Activated naive CD8-positive, alpha-beta T cell treated with anti-CD3 and anti-CD28 coated beads for 36 hours (primary cell): ENCODE measurements at regions not wholly inside any gene's neighbourhood (a gene's known extent, or its start where the extent isn't known, plus 50 kb on each side); places are given as distances from the start of the nearest gene placed in this dataset.

Experiments
- DNase-seq: peaks from one replicate; pipeline ENCODE4 v3.0.0; 2021
- H3K27ac Mint-ChIP-seq: one replicate; pipeline ENCODE4 v1.8.0; 2022; ENCODE audit warnings: mild to moderate bottlenecking, moderate library complexity, mixed read lengths
- H3K27me3 Mint-ChIP-seq: one replicate; pipeline ENCODE4 v1.8.0; 2022; ENCODE audit warnings: mild to moderate bottlenecking, mixed read lengths
- H3K36me3 Mint-ChIP-seq: one replicate; pipeline ENCODE4 v1.8.0; 2021; ENCODE audit warnings: mild to moderate bottlenecking, mixed read lengths
- H3K4me1 Mint-ChIP-seq: one replicate; pipeline ENCODE4 v1.8.0; 2021; ENCODE audit warnings: mixed read lengths
- H3K4me3 Mint-ChIP-seq: one replicate; pipeline ENCODE4 v1.8.0; 2022; ENCODE audit warnings: mild to moderate bottlenecking, moderate library complexity, mixed read lengths
- H3K9me3 Mint-ChIP-seq: one replicate; pipeline ENCODE4 v1.8.0; 2022; ENCODE audit warnings: mixed read lengths

DNA sequence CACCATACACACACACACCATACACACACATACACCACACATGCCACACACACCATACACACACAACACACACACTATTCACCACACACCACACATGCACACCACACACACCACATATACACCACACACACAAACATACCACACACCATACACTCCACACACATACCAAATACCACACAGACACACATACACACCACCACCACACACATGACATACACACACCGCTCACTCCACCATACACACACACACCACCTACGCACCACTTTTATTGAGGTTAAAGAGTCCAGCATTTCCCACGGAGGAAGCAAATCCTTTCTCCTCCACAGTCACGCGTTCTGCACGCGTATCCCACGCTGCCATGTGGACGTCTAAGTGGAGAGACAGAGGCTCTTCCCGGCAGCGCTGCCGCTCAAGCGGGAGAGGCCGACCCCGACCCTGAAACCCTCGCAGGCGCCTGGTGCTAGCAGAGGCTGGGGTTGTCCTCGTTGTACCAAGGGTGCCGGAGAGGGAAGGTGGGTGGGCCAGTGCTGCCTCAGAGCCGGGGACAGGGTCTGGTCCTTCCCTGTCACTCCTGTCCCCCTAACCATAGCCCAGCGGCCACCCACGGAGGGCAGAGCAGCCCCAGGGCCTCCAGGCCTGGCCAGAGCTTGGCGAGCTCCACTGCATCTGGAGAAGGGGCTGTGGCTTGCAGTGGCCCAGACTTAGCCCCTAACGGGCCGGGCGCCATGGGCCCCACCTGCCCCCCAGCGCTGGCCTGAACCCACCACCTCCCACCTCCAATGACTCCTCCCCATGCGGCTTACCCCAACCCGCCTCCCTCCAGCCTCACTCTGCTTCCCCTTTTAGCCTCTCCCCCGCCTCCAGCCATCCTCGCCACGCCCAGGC lies 1495.0 kb downstream of the BRD1 start:
- H3K36me3 Mint-ChIP-seq: no peaks in the 10 kb centered on the region
- peaks cover 1% of the 10 kb centered on the region for H3K9me3 Mint-ChIP-seq
- H3K4me1 Mint-ChIP-seq: no peaks in the 10 kb centered on the region
- no peak for DNase-seq
- no peaks in the 10 kb centered on the region for H3K27me3 Mint-ChIP-seq
- H3K4me3 Mint-ChIP-seq: no peak overlapping the region
- no peak overlapping the region for H3K27ac Mint-ChIP-seq

DNA sequence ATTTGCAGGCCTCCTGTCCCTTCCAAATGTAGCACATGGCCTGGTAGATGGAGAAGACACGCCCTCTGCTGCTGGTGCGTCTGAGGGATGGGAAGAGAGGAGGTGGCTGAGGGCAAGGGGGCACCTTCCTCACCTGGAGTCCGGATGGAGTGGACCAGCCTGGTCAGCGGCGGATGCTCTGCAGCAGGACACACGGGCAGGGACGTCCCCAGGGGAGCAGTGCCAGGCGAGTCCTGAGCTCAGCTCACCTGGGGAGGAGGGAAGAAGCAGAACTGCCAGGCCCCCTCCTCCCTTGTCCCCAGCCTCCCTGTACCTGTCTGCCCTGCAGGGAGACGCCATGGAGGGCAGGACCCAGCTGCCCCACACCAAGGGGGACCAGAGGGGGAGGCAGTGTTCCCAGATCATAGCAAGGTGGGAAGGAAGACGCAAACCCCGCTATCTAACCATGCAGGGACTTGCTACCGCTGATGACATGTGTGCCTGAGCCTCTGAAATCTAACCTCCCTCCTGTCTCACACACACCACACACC lies 1495.9 kb downstream of the BRD1 start:
- no peak for DNase-seq
- Mint-ChIP-seq H3K4me3 (no peak overlapping the region), H3K9me3 (peaks cover 1% of the 10 kb centered on the region), H3K27ac (no peak overlapping the region), H3K4me1 (no peaks in the 10 kb centered on the region), H3K27me3 (no peaks in the 10 kb centered on the region), H3K36me3 (no peaks in the 10 kb centered on the region)

DNA sequence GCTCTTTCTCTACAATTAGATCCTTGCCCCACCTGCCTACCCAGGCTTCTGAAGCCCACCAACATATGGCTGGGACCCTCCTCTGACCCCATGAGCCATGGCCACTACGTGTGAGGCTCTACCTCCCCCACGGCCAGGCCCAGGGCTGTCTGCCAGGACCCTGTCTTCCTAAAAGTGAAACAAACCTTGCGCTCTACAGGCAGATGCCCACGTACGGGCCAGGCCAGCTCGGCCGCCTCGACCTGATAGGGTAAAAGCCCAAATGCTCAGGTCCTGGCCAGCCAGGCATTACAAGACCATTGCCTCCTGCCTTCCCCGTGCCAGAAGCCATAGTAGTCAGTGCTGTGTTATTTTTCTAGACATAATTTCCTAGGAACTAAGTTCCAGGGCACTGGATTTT lies 1496.4 kb downstream of the BRD1 start:
- DNase-seq: no peak
- Mint-ChIP-seq H3K4me3 (no peak overlapping the region), H3K4me1 (no peaks in the 10 kb centered on the region), H3K9me3 (peaks cover 1% of the 10 kb centered on the region), H3K36me3 (no peaks in the 10 kb centered on the region), H3K27me3 (no peaks in the 10 kb centered on the region), H3K27ac (no peak overlapping the region)

DNA sequence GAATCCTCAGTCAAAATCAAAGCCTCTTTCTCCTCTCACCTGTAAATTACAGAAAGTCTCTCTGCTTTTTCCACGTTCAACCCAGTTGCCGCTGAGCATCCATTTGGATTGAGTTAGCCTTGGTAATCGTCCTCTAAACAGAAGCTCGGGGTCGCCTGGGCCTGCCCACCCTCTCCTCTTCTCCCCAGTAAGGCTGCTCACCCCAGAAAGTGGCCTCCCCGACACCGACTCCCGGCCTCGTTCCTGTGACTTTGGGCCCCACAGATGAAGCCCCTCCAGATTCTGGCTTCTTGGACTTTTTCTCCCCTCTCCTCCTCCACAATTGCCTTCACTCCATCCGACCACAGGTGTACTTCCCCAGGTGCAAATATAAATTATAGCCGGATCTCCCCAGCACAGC lies 1500.0 kb downstream of the BRD1 start:
- H3K9me3 Mint-ChIP-seq: peaks cover 8% of the 10 kb centered on the region
- H3K27me3 Mint-ChIP-seq: no peaks in the 10 kb centered on the region
- no peak overlapping the region for H3K27ac Mint-ChIP-seq
- no peak overlapping the region for H3K4me3 Mint-ChIP-seq
- DNase-seq: no peak
- no peaks in the 10 kb centered on the region for H3K4me1 Mint-ChIP-seq
- no peaks in the 10 kb centered on the region for H3K36me3 Mint-ChIP-seq

DNA sequence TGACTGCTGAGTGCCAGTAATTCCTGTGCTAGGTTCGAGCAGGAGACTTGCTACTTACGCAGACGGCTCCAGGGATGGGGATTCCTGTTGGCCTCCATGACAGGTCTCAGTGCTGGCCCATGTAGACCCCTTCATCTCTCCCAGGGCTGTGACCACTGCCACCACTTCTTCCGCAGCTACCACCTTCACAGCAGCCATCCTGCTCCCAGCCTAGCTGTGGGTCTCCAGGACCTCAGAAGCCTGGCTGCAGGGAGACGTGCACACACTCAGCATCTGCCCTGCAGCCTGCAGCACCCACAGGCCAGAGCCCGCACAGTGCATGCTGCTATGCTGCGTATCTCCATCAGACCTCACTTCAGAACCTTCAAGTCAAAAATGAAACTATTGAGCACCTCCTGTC lies 1503.9 kb downstream of the BRD1 start:
- no peaks in the 10 kb centered on the region for H3K36me3 Mint-ChIP-seq
- H3K27ac Mint-ChIP-seq: no peak overlapping the region
- H3K4me1 Mint-ChIP-seq: no peaks in the 10 kb centered on the region
- H3K4me3 Mint-ChIP-seq: no peak overlapping the region
- DNase-seq: no peak
- H3K9me3 Mint-ChIP-seq: peaks cover 6% of the 10 kb centered on the region
- H3K27me3 Mint-ChIP-seq: peaks cover 3% of the 10 kb centered on the region

DNA sequence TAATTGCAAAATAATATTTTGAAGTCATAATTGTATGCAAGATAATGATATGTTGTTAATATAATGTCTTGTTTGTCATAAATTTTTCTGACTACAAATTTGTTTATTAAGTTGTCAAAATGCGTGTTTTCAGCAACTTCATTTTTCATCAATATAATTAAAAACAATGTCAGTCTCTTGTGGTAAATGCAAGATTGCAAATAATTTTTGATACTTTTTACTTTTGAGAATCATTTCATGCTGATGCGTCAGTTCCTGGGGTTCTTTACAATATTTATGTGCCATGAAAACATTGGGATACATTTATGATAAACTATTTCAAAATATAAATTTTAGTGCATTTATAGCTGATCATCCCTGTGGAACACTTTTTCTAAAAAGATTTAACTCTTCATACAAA lies 1504.8 kb downstream of the BRD1 start:
- no peaks in the 10 kb centered on the region for H3K4me1 Mint-ChIP-seq
- DNase-seq: no peak
- peaks cover 6% of the 10 kb centered on the region for H3K9me3 Mint-ChIP-seq
- peaks cover 3% of the 10 kb centered on the region for H3K27me3 Mint-ChIP-seq
- H3K4me3 Mint-ChIP-seq: no peak overlapping the region
- no peaks in the 10 kb centered on the region for H3K36me3 Mint-ChIP-seq
- H3K27ac Mint-ChIP-seq: no peak overlapping the region

DNA sequence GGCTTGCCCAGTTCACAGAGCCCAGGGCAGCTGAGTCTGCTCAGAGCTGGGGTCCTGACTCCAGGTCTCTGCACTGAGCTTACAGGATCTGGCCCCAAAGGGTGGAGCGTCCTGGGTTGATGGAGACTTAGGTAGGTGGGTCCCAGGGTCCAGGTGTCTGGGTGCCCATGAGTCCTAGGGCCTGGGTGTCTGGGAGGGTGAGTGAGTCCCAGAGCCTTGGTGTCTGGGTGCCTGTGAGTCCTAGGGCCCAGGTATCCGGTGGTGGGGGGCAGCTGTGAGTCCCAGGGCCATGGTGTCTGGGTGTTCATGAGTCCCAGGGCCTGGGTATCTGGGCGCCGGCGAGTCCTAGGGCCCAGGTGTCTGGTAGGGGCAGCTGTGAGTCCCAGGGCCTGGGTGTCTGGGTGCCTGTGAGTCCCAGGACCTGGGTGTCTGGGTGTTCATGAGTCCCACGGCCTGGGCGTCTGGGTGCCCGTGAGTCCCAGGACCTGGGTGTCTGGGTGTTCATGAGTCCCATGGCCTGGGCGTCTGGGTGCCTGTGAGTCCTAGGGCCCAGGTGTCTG lies 1505.6 kb downstream of the BRD1 start:
- H3K4me1 Mint-ChIP-seq: no peaks in the 10 kb centered on the region
- H3K27ac Mint-ChIP-seq: no peak overlapping the region
- H3K4me3 Mint-ChIP-seq: no peak overlapping the region
- peaks cover 6% of the 10 kb centered on the region for H3K9me3 Mint-ChIP-seq
- peaks cover 3% of the 10 kb centered on the region for H3K27me3 Mint-ChIP-seq
- no peak for DNase-seq
- H3K36me3 Mint-ChIP-seq: no peaks in the 10 kb centered on the region

DNA sequence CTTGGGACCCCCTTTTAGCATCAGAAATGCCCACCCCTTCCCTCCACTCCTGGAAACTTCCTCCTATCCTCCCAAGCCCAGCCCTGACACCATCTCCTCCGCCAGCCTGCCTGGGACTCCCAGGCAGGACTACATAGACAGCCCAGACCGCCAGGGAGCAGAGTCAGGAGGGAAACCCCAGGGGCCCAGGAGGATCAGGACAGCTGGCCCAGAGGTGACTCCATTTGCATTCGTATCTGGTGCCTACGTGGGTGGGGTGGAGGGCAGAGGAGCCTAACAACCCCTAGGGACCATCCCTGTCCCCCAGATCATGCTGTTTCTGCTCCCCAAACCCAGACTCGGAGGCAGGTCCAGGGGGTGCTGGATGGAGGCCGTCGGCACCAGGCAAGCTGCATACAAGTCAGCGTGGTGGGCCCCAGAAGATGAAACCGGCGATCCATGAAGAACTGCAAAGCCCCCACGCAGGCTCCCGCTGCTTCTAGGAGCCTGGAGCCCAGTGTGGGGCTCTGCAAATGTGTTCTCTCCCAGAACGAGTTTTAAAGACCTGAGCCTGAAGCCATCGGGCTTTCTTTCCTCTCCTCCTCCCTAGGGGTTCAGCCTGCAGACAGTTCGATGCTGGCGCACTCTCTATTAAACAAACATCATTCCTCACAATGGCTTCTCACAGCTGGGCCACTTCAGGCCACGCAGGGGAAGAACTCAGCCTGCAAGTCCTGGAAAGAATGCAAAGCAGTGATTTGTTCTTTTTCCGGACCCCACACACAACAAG lies 1506.8 kb downstream of the BRD1 start:
- peaks cover 3% of the 10 kb centered on the region for H3K27me3 Mint-ChIP-seq
- H3K4me1 Mint-ChIP-seq: no peaks in the 10 kb centered on the region
- no peaks in the 10 kb centered on the region for H3K36me3 Mint-ChIP-seq
- no peak overlapping the region for H3K27ac Mint-ChIP-seq
- no peak for DNase-seq
- peaks cover 6% of the 10 kb centered on the region for H3K9me3 Mint-ChIP-seq
- no peak overlapping the region for H3K4me3 Mint-ChIP-seq

DNA sequence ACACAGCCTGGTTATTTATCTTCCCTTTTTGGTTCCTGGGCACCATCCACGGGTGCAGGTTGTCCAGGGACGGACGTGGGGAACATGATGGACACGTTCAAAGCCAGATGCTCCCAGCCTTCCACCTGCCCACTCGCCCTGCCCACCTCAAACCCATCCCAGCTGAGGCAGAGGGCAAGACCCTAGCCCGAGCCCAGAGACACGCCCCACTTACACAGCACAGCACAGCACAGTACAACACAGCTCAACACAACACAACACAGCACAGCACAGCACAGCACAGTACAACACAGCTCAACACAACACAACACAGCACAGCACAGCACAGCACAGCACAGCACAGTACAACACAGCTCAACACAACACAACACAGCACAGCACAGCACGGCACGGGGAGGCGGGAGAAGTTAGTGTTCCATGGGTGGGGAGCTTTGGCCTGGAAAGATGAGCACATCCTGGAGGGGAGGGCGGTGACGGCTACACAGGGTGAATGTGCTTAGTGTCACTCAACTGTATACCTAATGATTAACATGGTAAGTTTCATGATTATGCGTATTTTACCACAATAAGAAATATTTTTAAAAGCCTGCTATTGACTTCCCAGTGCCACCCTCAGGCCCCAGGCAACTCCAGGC lies 1507.5 kb downstream of the BRD1 start:
- Mint-ChIP-seq H3K36me3 (no peaks in the 10 kb centered on the region), H3K27ac (no peak overlapping the region), H3K9me3 (peaks cover 6% of the 10 kb centered on the region), H3K4me3 (no peak overlapping the region), H3K4me1 (no peaks in the 10 kb centered on the region), H3K27me3 (peaks cover 3% of the 10 kb centered on the region)
- DNase-seq: no peak

DNA sequence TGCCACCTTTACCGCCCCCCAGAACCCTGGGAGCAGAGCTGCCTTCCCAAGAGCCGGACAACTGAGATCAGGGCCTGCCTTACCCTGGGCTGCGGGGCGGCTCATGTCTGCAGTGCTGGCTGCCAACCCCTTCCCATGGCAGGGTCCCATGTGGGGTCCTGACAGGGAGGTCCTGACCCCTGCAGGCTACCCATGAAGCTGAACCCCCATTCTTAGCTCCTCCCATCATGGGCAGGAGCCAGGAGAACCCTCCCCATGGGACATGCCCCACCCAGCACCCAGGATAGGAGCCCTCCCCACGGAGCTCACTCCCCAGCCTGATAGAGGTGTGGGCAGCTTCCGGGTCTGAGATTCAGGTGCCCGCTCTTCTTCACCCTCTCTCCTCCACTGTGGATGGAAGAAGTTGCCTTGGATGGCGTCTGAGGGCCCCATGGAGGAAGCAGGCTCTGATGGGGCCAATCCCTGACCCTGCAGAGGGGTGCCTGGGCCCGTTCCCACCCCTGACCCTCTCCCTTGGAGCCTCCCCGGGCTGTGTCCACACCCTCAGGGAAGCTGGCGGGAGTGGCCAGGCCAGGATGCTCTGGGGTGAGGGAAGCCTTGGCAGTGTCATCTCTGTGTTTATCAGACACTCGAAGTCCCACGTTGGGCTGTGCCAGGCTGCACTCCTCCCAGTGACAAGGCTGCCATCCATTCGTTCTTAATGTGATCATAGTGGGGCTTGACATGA lies 1508.2 kb downstream of the BRD1 start:
- Mint-ChIP-seq H3K4me1 (no peaks in the 10 kb centered on the region), H3K36me3 (no peaks in the 10 kb centered on the region), H3K27me3 (peaks cover 3% of the 10 kb centered on the region), H3K27ac (no peak overlapping the region), H3K9me3 (peaks cover 6% of the 10 kb centered on the region), H3K4me3 (no peak overlapping the region)
- DNase-seq: no peak

DNA sequence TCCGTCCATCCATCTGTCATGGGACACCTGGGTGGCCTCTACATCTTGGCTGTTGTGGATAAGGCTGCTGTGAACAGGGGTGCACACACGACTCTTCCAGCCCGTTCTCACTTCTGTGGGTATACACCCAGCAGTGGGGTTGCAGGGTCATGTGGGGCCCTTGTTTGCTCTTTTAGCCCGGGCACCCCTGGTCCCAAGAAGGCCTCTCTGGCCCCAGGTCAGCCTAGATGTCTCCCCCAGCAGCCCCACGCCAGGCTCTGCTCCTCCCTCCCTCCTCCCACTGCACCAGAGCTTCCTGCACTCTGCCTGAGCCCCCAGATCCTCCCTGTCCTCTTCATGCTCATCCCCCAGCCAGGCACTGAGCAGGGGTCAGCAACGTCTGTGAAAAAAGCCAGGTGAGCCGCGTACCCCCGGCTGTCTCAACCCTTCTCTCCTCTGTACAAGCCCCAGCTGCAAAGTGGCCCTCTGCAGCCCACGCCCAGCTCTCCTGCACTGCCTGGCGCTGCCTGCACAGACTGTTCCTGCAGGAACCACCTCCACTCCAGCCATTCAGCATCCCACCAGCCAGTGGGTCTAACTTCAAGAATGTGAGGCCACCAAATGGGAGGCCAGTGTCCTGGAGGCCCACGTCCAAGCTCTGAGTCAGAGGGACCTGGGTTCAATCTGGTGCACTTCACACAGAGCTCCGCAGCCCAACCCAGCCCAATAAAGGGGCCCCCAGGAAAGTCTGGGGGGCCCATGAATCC lies 1508.9 kb downstream of the BRD1 start:
- H3K27me3 Mint-ChIP-seq: peaks cover 3% of the 10 kb centered on the region
- no peaks in the 10 kb centered on the region for H3K4me1 Mint-ChIP-seq
- H3K4me3 Mint-ChIP-seq: no peak overlapping the region
- no peaks in the 10 kb centered on the region for H3K36me3 Mint-ChIP-seq
- H3K27ac Mint-ChIP-seq: no peak overlapping the region
- no peaks in the 10 kb centered on the region for H3K9me3 Mint-ChIP-seq
- DNase-seq: no peak

DNA sequence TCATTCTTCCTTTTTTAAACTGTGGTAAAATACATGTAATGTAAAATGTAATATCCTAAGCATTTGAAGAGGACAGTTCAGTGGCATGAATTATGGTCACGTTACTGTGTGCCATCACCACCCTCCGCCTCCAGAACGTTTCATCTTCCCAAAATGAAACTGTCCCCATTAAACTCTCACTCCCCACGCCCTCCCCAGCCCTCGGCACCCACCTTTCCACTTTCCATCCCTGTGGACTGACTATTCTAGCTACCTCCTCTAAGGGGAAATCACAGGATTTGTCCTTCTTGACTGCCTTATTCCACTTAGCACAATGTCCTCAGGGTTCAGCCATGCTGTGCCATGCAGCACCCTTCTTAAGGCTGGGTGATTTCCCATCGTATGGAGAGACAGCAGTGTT lies 1509.5 kb downstream of the BRD1 start:
- Mint-ChIP-seq H3K4me1 (no peaks in the 10 kb centered on the region), H3K36me3 (no peaks in the 10 kb centered on the region), H3K27ac (no peak overlapping the region), H3K9me3 (no peaks in the 10 kb centered on the region), H3K27me3 (peaks cover 6% of the 10 kb centered on the region), H3K4me3 (no peak overlapping the region)
- DNase-seq: no peak

DNA sequence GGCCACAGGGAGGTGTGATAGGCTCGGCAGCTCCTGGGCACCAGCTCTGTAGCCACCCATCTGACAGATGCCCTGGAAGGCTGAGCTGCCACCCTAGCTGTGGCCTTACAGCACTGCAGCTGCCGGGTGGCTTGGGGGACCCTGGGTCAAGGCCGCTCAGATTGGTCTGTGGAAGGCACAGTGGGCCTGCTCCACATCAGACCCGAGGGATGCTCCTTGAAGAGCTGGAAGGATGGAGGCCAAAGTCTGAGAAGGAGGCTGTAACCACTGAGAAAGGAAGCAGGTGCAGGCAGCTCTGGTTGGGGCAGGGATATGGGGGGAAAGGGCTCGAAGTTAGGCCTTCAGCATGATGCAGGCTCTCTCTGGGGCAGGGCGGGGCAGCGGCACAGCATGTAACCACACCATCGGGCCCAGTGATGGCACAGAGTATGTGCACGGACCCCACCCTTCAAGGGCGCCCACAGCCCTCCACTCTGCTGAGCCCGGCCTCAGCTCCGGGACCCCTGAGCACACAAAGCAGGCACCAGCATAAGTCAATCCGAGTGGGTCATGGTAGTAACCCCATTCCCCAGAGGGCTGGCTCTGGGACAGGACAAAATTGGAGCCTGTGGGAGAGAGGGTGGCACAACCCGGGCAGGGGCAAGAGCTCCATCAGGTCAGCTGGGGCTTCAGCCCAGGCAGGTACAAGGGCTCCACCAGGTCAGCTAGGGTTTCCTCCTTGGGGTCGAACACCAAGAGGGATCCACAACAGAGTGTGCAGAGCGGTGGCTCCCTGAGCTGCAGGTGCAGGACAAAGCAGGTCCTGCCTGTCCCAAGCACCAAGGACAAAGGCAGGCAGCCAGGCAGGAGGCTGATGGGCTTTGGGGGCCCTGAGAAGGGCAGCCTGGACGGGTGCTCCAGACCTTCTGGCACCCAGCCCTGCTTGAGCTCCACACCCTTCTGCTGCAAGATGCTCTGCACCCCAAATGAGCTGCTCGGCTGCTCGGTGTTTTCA lies 1511.1 kb downstream of the BRD1 start:
- no peaks in the 10 kb centered on the region for H3K4me1 Mint-ChIP-seq
- peaks cover 6% of the 10 kb centered on the region for H3K9me3 Mint-ChIP-seq
- H3K27me3 Mint-ChIP-seq: peaks cover 6% of the 10 kb centered on the region
- DNase-seq: no peak
- no peak overlapping the region for H3K27ac Mint-ChIP-seq
- no peaks in the 10 kb centered on the region for H3K36me3 Mint-ChIP-seq
- no peak overlapping the region for H3K4me3 Mint-ChIP-seq
